HEK293 (cell line): ENCODE measurements at regions not wholly inside any gene's neighbourhood (a gene's known extent, or its start where the extent isn't known, plus 50 kb on each side); places are given as distances from the start of the nearest gene placed in this dataset.

Experiments used
- ATF2 ChIP-seq: fragments of 450-650 bp; formaldehyde crosslinking; IDR thresholded peaks from 2 replicates; pipeline ENCODE4 v1.5.1; 2016; ENCODE audit warnings: missing biosample characterization, missing genetic modification characterization, low read depth
- CTCF ChIP-seq: fragments of 450-650 bp; formaldehyde crosslinking; IDR thresholded peaks from 2 replicates; pipeline ENCODE4 v1.5.1; 2016; ENCODE audit warnings: missing biosample characterization, missing genetic modification characterization
- YY1 ChIP-seq: fragments of 450-650 bp; formaldehyde crosslinking; IDR thresholded peaks from 2 replicates; pipeline ENCODE4 v1.5.1; 2018; ENCODE audit warnings: missing biosample characterization, missing genetic modification characterization
- ZNF610 ChIP-seq: fragments of 450-650 bp; formaldehyde crosslinking; IDR thresholded peaks from 2 replicates; pipeline ENCODE4 v1.5.1; 2016; ENCODE audit warnings: missing biosample characterization, missing genetic modification characterization, borderline replicate concordance
- ZNF660 ChIP-seq: fragments of 450-650 bp; IDR thresholded peaks from 2 replicates; pipeline ENCODE4 v1.5.1; 2018; ENCODE audit warnings: missing biosample characterization, mild to moderate bottlenecking, missing genetic modification characterization

GRCh38 chr6:73968221-73968757, 272.3 kb downstream of the CD109 start:
- no peak for TF ChIP-seq CTCF
- TF ChIP-seq ZNF610 (tag by site-specific recombination), result no peak
- no peak for TF ChIP-seq YY1 (tag by site-specific recombination)
- TF ChIP-seq ZNF660 (tag by site-specific recombination), result no peak
- no peak for TF ChIP-seq ATF2 (tag by site-specific recombination)
